ENCODE measurements at regions not wholly inside any gene's neighbourhood (a gene's known extent, or its start where the extent isn't known, plus 50 kb on each side); places are given as distances from the start of the nearest gene placed in this dataset.

GRCh38 chr1:74835051-74835450 lies 102.1 kb downstream of the TYW3 start:
- H3K4me3 ChIP-seq (ENCODE audit: low read depth, low read length, poor library complexity, severe bottlenecking) = no peak overlapping the region
- H3K4me2 ChIP-seq (ENCODE audit: low read length) = no peak overlapping the region
- no peaks in the 10 kb centered on the region for H3K9me3 ChIP-seq (ENCODE audit: low read length)
- H3K9me2 ChIP-seq (ENCODE audit: low read depth, low read length) = no peaks in the 10 kb centered on the region
- no peak overlapping the region for H3K9ac ChIP-seq (ENCODE audit: low read length)
- no peaks in the 10 kb centered on the region for H3K4me1 ChIP-seq (ENCODE audit: insufficient read depth, low read length, severe bottlenecking)
- H2AFZ ChIP-seq (ENCODE audit: low read length) = no peak overlapping the region
- H3K27ac ChIP-seq (ENCODE audit: low read depth, low read length, poor library complexity, severe bottlenecking) = no peak overlapping the region
- no peaks in the 10 kb centered on the region for H3K79me2 ChIP-seq (ENCODE audit: insufficient read depth, low read length)
- H3K27me3 ChIP-seq (ENCODE audit: insufficient read depth, low read length) = no peaks in the 10 kb centered on the region
- TF ChIP-seq EZH2 (IDR thresholded peaks at IDR 0.05; ENCODE audit: borderline replicate concordance, low read length) = no peak
- no peak for TF ChIP-seq CTCF (IDR thresholded peaks at IDR 0.05; ENCODE audit: low read length)
- no peaks in the 10 kb centered on the region for H4K20me1 ChIP-seq (ENCODE audit: insufficient read depth, low read length)
- H3K36me3 ChIP-seq (ENCODE audit: insufficient read depth, low read length) = no peaks in the 10 kb centered on the region
- no peaks in the 10 kb centered on the region for H3F3A ChIP-seq (ENCODE audit: insufficient read depth, low read length)

GRCh38 chr1:74842726-74843125 lies 109.8 kb downstream of the TYW3 start:
- Histone ChIP-seq H4K20me1 (ENCODE audit: insufficient read depth, low read length) (no peaks in the 10 kb centered on the region), H2AFZ (ENCODE audit: low read length) (no peak overlapping the region), H3K4me2 (ENCODE audit: low read length) (no peak overlapping the region), H3K27me3 (ENCODE audit: insufficient read depth, low read length) (no peaks in the 10 kb centered on the region), H3F3A (ENCODE audit: insufficient read depth, low read length) (no peaks in the 10 kb centered on the region), H3K4me1 (ENCODE audit: insufficient read depth, low read length, severe bottlenecking) (no peaks in the 10 kb centered on the region), H3K9me2 (ENCODE audit: low read depth, low read length) (no peaks in the 10 kb centered on the region), H3K9ac (ENCODE audit: low read length) (no peak overlapping the region), H3K4me3 (ENCODE audit: low read depth, low read length, poor library complexity, severe bottlenecking) (no peak overlapping the region), H3K79me2 (ENCODE audit: insufficient read depth, low read length) (no peaks in the 10 kb centered on the region), H3K27ac (ENCODE audit: low read depth, low read length, poor library complexity, severe bottlenecking) (no peak overlapping the region), H3K9me3 (ENCODE audit: low read length) (no peaks in the 10 kb centered on the region), H3K36me3 (ENCODE audit: insufficient read depth, low read length) (no peaks in the 10 kb centered on the region)
- TF ChIP-seq EZH2 (IDR thresholded peaks at IDR 0.05; ENCODE audit: borderline replicate concordance, low read length) (no peak), CTCF (IDR thresholded peaks at IDR 0.05; ENCODE audit: low read length) (no peak)

- Histone ChIP-seq H3K4me1 (ENCODE audit: insufficient read depth, low read length, severe bottlenecking) (no peaks in the 10 kb centered on the region), H3K36me3 (ENCODE audit: insufficient read depth, low read length) (no peaks in the 10 kb centered on the region), H3K79me2 (ENCODE audit: insufficient read depth, low read length) (no peaks in the 10 kb centered on the region), H2AFZ (ENCODE audit: low read length) (no peak overlapping the region), H3K9me2 (ENCODE audit: low read depth, low read length) (no peaks in the 10 kb centered on the region), H3K4me3 (ENCODE audit: low read depth, low read length, poor library complexity, severe bottlenecking) (no peak overlapping the region), H3K27ac (ENCODE audit: low read depth, low read length, poor library complexity, severe bottlenecking) (no peak overlapping the region), H3K27me3 (ENCODE audit: insufficient read depth, low read length) (no peaks in the 10 kb centered on the region), H3K9me3 (ENCODE audit: low read length) (no peaks in the 10 kb centered on the region), H4K20me1 (ENCODE audit: insufficient read depth, low read length) (no peaks in the 10 kb centered on the region), H3K9ac (ENCODE audit: low read length) (no peak overlapping the region), H3K4me2 (ENCODE audit: low read length) (no peak overlapping the region), H3F3A (ENCODE audit: insufficient read depth, low read length) (no peaks in the 10 kb centered on the region)
- TF ChIP-seq EZH2 (IDR thresholded peaks at IDR 0.05; ENCODE audit: borderline replicate concordance, low read length) = no peak
- TF ChIP-seq CTCF (IDR thresholded peaks at IDR 0.05; ENCODE audit: low read length) = no peak
These were observed 114.8 kb downstream of the TYW3 start for GRCh38 chr1:74847715-74848114.
